Stimulated activated naive CD4-positive, alpha-beta T cell (primary cell): ENCODE measurements at regions not wholly inside any gene's neighbourhood (a gene's known extent, or its start where the extent isn't known, plus 50 kb on each side); places are given as distances from the start of the nearest gene placed in this dataset.
"Not testable (repeated sequence)": the region's sequence is repeated elsewhere in the genome, so short reads cannot be mapped to it uniquely, and the experiment has no call there.

ENCODE experiments used
- DNase-seq, 6 experiments: peaks; one replicate each; lab custom pipeline; 2025; lab: John Stamatoyannopoulos, UW

GRCh38 chr9:90979639-90980038 is 178.0 kb downstream of the SYK start:
- DNase-seq: no peak

- DNase-seq: no peak
Observed at GRCh38 chr9:90981726-90982125, 180.1 kb downstream of the SYK start.

GRCh38 chr9:90983394-90983793 is 181.8 kb downstream of the SYK start:
- no peak for DNase-seq

GRCh38 chr9:90985631-90986030 is 184.0 kb downstream of the SYK start:
- no peak for DNase-seq

GRCh38 chr9:90986161-90986560 is 184.5 kb downstream of the SYK start:
- DNase-seq: no peak

- DNase-seq: no peak
Observed at GRCh38 chr9:90987566-90987965, 185.9 kb downstream of the SYK start.

- DNase-seq: no peak
Observed at GRCh38 chr9:90988318-90988717, 186.7 kb downstream of the SYK start.

GRCh38 chr9:90991953-90992352 is 190.3 kb downstream of the SYK start:
- no peak for DNase-seq

- DNase-seq: no peak
Observed at GRCh38 chr9:90995516-90995915, 193.9 kb downstream of the SYK start.

GRCh38 chr9:90996154-90997065 is 194.8 kb downstream of the SYK start:
- DNase-seq: no peak

GRCh38 chr9:90998573-90998972 is 197.0 kb downstream of the SYK start:
- DNase-seq: no peak

- DNase-seq: no peak
Observed at GRCh38 chr9:90999425-91000397, 198.1 kb downstream of the SYK start.

GRCh38 chr9:91001146-91001611 is 199.6 kb downstream of the SYK start:
- no peak for DNase-seq

- DNase-seq: no peak
Observed at GRCh38 chr9:91004484-91004883, 202.9 kb downstream of the SYK start.

- DNase-seq: no peak
Observed at GRCh38 chr9:91004992-91005391, 203.4 kb downstream of the SYK start.

GRCh38 chr9:91006046-91006445 is 204.4 kb downstream of the SYK start:
- DNase-seq: no peak

GRCh38 chr9:91008568-91008967 is 206.9 kb downstream of the SYK start:
- DNase-seq: no peak

GRCh38 chr9:91011891-91012290 is 210.3 kb downstream of the SYK start:
- no peak for DNase-seq

- no peak for DNase-seq
Observed at GRCh38 chr9:91012933-91013841, 211.6 kb downstream of the SYK start.

- DNase-seq: no peak
Observed at GRCh38 chr9:91017245-91017644, 215.6 kb downstream of the SYK start.

GRCh38 chr9:91019871-91020270 is 218.3 kb downstream of the SYK start:
- DNase-seq: not testable (repeated sequence)

- DNase-seq: not testable (repeated sequence)
Observed at GRCh38 chr9:91021656-91022055, 220.0 kb downstream of the SYK start.
